Ascending aorta (tissue), 2 donors: ENCODE measurements at regions not wholly inside any gene's neighbourhood (a gene's known extent, or its start where the extent isn't known, plus 50 kb on each side); places are given as distances from the start of the nearest gene placed in this dataset.

Experiments
- DNase-seq, 2 donors: peaks; one replicate each; pipeline ENCODE4 v3.0.0-alpha.2; 2019; ENCODE audit warnings: low spot score in 2 of 2
- H3K27ac ChIP-seq, 2 donors: fragments of 200-600 bp; sonication (generic); one replicate each; pipeline ENCODE4 v1.5.1; 2016 to 2017; ENCODE audit warnings: mild to moderate bottlenecking in 1 of 2
- H3K27me3 ChIP-seq: fragments of 200-600 bp; sonication (generic); one replicate; pipeline ENCODE4 v1.5.1; 2017
- H3K36me3 ChIP-seq, 2 donors: fragments of 200-600 bp; sonication (generic); one replicate each; pipeline ENCODE4 v1.5.1; 2016
- H3K4me1 ChIP-seq, 2 donors: fragments of 200-600 bp; sonication (generic); one replicate each; pipeline ENCODE4 v1.5.1; 2016 to 2017; ENCODE audit warnings: mild to moderate bottlenecking in 1 of 2
- H3K4me3 ChIP-seq, 2 donors: fragments of 200-600 bp; sonication (generic); one replicate each; pipeline ENCODE4 v1.5.1; 2016 to 2017; ENCODE audit warnings: mild to moderate bottlenecking in 1 of 2
- H3K9me3 ChIP-seq, 2 donors: fragments of 200-600 bp; sonication (generic); one replicate each; pipeline ENCODE4 v1.5.1; 2016
- intact Hi-C: fragments of 100-400 bp; cut with DNase I; formaldehyde crosslinking; loops from one replicate; pipeline ENCODE4 v1.15.1; 2023
- TF ChIP-seq, protein P1 (sequence below), 3 experiments: fragments of 200-600 bp in 2 of 3; fragments of 450-650 bp in 1 of 3; sonication (generic) in 2 of 3; IDR thresholded peaks; one replicate each; pipeline ENCODE4 v1.5.1; 2016 to 2019; ENCODE audit warnings: antibody characterized with exemption in 3 of 3, mild to moderate bottlenecking in 1 of 3, moderate library complexity in 1 of 3

DNA sequence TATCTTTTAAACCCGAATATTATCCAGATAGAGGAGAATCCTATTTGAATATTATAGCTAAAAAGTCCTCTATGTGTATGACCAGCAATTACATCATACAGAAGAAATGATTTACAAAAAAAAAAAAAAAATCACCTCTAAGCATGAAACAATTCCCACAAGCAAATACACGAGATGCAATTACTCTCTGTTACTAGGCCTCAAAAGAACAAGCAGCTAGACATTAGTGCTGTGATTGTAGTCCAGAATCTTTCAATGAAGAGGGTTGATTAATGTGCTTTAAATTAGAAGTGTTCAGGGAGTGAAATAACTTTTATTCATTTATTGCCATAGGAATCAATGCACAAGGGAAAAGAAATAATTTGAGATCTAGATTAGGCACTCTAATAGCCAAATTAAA is 1379.5 kb upstream of the GBE1 start:
- TF ChIP-seq, protein P1, sequence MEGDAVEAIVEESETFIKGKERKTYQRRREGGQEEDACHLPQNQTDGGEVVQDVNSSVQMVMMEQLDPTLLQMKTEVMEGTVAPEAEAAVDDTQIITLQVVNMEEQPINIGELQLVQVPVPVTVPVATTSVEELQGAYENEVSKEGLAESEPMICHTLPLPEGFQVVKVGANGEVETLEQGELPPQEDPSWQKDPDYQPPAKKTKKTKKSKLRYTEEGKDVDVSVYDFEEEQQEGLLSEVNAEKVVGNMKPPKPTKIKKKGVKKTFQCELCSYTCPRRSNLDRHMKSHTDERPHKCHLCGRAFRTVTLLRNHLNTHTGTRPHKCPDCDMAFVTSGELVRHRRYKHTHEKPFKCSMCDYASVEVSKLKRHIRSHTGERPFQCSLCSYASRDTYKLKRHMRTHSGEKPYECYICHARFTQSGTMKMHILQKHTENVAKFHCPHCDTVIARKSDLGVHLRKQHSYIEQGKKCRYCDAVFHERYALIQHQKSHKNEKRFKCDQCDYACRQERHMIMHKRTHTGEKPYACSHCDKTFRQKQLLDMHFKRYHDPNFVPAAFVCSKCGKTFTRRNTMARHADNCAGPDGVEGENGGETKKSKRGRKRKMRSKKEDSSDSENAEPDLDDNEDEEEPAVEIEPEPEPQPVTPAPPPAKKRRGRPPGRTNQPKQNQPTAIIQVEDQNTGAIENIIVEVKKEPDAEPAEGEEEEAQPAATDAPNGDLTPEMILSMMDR (IDR thresholded peaks at IDR 0.05): no peak
- H3K9me3 ChIP-seq: no peaks in the 10 kb centered on the region
- intact Hi-C loops: no loop called here
- no peak overlapping the region for H3K27ac ChIP-seq
- DNase-seq: no peak
- no peaks in the 10 kb centered on the region for H3K36me3 ChIP-seq
- no peaks in the 10 kb centered on the region for H3K4me1 ChIP-seq
- no peaks in the 10 kb centered on the region for H3K27me3 ChIP-seq
- H3K4me3 ChIP-seq: no peak overlapping the region

GRCh38 chr3:83131236-83131635 is 1369.8 kb upstream of the GBE1 start:
- H3K36me3 ChIP-seq: no peaks in the 10 kb centered on the region
- no peaks in the 10 kb centered on the region for H3K27me3 ChIP-seq
- H3K27ac ChIP-seq: no peak overlapping the region
- DNase-seq: no peak
- no peaks in the 10 kb centered on the region for H3K9me3 ChIP-seq
- no peak overlapping the region for H3K4me3 ChIP-seq
- TF ChIP-seq, protein P1 (IDR thresholded peaks at IDR 0.05): no peak
- no peaks in the 10 kb centered on the region for H3K4me1 ChIP-seq
- intact Hi-C loops: no loop called here

DNA sequence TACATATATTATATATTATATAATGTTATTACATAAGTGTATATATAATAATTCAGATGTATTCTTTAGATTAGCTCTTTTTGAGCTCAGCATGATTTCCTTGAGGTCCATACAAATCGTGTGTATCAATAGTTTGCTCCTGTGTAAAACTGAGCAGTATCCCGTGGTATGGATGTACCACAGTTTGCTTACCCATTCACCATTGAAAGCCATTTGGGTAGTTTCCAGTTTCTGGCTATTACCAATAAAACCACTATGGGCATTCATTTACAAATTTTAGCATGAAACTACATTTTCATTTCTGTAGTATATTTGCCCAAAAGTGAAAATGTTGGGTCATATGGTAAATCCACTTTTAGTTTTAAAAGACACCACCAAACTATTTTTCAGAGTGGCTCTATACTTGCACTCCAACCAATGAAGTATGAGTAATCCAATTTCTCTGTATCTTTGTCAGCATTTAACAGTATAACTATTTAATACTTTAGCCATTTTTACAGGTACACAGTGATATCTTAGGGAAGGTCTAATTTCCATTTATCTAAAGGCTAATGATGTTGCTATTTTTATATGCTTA is 1361.4 kb upstream of the GBE1 start:
- Histone ChIP-seq H3K27ac (no peak overlapping the region), H3K4me3 (no peak overlapping the region), H3K9me3 (no peaks in the 10 kb centered on the region), H3K4me1 (no peaks in the 10 kb centered on the region), H3K36me3 (no peaks in the 10 kb centered on the region), H3K27me3 (no peaks in the 10 kb centered on the region)
- TF ChIP-seq, protein P1 (IDR thresholded peaks at IDR 0.05): no peak
- DNase-seq: no peak
- intact Hi-C loops: no loop called here

GRCh38 chr3:83093222-83093572 is 1331.8 kb upstream of the GBE1 start:
- TF ChIP-seq, protein P1 (IDR thresholded peaks at IDR 0.05): no peak
- Histone ChIP-seq H3K4me3 (no peak overlapping the region), H3K27me3 (no peaks in the 10 kb centered on the region), H3K9me3 (no peaks in the 10 kb centered on the region), H3K27ac (no peak overlapping the region), H3K36me3 (no peaks in the 10 kb centered on the region), H3K4me1 (no peaks in the 10 kb centered on the region)
- intact Hi-C loops: no loop called here
- DNase-seq: no peak

DNA sequence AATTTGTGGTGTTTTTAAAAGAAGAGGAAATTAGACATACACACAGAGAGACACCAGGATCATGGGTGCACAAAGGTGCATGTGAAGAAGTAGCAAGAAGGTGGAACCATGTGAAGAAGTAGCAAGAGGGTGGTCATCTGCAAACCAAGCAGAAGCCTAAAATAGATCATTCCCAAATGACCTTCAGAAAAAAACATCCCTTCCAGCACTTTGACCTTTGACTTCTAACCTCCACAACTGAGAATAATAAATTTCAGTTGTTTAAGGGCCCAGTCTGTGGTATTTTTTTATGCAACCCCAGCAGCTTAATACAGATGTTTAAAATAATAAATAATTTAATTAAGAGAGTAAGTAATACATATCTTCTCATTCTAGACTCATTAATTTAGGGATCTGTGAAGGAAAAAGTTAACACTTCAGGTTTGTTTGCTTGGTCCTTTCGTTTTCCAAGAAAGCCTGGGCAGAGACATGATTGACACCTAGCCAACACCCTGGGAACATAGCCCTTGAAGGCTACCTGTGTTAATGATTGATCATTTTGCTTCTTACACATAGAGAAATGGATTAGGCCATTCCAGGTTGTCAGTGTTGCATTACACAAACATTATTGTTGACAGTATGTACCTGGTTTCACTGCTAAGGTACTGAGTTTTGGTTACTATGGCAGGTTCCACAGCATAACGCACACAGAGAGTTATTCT is 1331.2 kb upstream of the GBE1 start:
- no peaks in the 10 kb centered on the region for H3K36me3 ChIP-seq
- no peaks in the 10 kb centered on the region for H3K9me3 ChIP-seq
- DNase-seq: no peak
- H3K4me3 ChIP-seq: no peak overlapping the region
- H3K4me1 ChIP-seq: no peaks in the 10 kb centered on the region
- no peaks in the 10 kb centered on the region for H3K27me3 ChIP-seq
- H3K27ac ChIP-seq: no peak overlapping the region
- TF ChIP-seq, protein P1 (IDR thresholded peaks at IDR 0.05): no peak
- intact Hi-C loops: no loop called here
